ENCODE measurements at regions not wholly inside any gene's neighbourhood (a gene's known extent, or its start where the extent isn't known, plus 50 kb on each side); places are given as distances from the start of the nearest gene placed in this dataset.
"Not testable (repeated sequence)": the region's sequence is repeated elsewhere in the genome, so short reads cannot be mapped to it uniquely, and the experiment has no call there.

DNA sequence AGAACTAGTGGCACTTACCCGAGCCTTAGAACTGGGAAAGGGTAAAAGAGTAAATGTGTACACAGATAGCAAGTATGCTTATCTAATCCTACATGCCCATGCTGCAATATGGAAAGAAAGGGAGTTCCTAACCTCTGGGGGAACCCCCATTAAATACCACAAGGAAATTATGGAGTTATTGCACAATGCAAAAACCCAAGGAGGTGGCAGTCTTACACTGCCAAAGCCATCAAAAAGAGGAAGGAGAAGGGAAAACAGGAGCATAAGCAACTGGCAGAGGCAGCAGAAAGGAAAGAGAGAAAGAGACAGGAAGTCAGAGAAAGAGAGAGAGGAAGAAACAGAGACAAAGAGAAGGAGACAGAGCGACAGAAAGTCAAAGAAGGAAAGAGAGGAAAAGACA, 876.9 kb downstream of the XPNPEP1 start:
- ATAC-seq, result not testable (repeated sequence)

DNA sequence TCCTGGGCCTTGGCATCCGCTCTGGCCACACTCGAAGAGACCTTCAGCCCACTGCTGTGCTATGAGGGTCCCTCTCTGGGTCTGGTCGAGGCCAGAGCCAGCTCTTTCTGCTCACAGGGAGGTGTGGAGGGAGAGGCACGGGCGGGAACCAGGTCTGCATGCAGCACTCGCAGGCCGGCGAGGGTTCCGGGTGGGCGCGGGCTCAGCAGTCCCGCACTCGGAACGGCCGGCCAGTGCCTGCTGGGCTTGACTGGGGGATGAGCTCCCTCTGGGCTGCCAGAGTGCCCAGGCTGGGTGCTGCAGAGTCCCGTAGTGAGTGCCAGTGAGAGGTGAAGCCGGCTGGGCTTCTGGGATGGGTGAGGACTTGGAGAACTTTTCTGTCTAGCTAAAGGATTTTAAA, 882.7 kb downstream of the XPNPEP1 start:
- ATAC-seq, result no peak

DNA sequence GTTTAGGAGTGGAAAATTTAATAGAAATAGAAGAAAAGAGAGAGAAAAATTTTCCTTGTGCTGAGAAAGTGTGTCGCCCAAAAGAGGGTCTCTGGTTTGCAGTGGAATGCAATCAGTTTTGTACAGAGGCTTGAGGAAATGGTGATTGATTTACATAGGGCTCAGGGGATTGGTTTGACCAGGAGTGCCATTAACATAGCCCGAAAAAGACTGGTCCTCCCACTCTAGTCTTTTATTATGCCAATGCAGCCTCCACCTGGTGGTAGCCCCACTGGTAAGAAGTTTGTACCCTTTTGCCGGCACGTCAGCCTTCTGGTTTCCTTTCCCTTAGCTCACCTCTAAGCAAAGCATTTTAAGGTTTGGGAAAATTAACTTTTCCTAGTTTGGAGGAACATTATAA, 885.3 kb downstream of the XPNPEP1 start:
- ATAC-seq, result no peak

DNA sequence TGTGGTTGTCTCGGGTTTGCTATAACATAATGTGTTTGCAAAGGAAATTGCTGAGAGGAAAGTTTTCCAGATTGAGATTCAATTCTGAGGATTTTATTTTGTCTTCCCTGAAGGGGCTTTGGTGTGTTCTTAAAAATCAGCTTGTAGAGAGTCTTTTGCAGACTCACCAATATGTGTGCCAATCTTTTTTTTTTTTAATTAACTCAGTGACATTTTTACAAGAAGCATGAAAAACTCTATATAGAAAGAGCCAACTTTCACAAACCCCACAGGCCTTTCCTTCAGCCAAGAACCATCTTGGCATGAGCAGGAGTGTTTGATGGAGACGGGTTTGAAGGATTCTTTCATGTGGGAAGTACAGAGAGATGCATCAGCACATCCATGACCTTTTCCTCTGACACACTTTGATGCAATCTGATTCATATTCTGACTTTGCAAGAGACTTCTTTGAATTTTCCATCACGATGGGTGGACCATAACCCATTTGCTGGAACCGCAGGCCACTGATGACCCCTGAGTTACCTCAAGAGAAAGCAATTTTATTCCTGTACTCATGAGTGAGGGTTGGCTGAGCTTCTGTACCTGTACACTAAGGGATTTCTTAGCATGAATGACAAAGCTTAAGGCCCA, 892.6 kb downstream of the XPNPEP1 start:
- ATAC-seq, result no peak

DNA sequence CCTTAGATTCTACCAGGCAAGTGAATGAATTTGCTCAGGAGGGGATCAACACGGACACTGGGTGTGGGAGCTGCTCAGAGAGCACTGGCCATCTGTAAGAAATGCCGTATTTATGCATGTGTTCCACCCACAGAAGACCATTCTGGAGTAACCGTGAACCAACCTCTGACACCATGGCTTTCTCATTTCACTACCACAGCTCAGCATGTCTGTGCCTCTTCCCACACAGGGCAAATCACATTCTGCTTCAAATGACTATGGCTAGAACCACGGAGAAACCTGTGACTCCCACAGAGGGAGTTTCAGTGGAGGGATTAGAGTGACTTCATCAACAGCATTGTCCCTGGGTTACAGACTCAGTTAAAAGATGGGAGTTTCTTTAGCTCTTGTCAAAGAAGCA, 893.4 kb downstream of the XPNPEP1 start:
- ATAC-seq, result no peak

DNA sequence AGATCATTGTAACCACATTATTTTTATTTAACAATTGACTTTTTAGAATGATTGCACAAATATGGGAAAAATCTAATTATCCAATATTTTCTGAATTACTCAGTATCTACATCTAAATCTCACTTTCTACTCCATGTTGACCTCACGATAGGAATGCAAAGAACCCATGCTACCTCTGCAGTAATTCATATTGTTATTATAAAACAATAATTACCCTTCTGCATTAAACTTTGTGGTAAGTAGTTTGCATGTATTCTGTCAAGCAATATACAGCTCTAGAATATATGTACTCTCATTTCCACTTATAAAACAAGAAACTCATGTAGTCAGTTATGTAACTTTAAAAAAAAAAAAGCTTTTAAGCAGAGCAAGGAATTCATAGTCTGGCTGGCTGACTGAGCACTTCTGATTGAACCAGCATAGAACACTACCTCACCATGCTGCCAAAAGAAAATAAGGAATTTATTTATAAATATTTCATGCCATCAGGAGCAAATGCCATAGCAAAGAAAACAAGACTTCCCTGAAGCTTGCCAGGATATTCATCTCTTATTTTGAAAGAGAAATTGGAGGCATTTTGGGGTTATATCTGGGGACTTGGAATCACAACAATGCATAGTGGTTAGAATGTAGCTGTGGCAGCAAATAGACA, 895.7 kb downstream of the XPNPEP1 start:
- no peak for ATAC-seq

DNA sequence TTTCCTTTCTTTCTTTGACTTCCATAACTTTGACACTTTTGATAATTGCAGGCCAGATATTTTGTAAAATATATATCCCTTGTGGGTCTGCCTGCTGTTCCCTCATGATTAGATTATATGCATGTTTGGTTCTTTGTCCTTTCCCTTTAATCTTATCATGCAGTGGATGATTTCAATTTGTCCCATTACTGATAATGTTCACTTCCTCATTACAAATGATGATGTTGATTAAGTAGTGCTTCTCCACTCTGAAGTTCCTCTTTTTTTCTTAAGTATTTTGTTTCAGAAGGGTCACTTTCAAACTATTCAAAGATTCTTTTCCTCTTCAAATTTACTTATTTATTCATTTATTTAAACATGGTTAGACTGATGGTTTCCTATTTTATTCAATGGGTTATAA, 898.1 kb downstream of the XPNPEP1 start:
- ATAC-seq, result no peak

DNA sequence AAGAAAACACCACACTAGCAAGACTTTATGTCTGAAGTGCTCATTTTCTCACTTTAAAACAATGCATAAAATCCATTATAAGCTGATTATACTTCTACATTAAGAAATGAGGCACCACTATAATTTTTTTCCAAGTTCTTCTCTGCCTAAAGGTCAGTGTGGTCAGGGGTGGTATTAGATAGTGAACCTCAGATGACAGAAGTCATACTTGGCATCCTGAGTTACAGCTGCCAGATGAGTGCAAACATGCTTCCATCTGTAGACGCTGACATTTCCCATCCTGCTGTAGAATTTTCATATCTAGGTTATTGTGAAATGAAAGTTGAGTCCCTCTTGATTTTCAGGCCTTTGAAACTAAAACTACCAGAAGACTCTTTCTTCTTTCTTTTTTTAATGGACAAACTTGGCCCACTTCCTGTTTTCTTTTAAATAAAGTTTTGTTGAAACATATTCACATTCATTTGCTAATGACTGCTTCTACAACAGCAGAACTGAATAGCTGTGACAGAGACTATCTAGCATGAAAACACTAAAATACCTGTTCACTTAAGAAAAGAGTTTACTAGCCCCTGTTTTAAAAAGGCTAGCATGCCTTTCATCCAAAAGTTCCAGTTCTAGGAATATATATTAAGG, 900.8 kb downstream of the XPNPEP1 start:
- no peak for ATAC-seq

DNA sequence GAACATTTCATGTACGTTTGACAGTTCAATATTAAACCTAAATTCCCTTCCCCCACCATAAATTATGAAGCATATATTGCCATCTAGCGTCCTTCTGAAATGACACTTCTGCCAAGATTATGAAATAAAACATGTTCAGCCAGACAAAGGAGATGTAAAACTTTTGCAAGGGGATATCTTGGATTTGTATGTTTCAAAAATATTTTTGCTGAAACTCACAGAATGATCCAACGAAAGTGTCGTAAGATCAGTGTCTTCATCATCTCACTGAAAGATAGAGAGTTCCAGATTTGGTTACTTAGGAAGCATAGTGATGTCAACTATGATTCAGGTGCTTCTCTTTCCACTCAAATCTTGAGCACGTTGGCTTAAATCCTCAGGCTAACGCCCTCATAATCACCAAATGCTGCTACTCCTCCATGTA, 904.3 kb downstream of the XPNPEP1 start:
- ATAC-seq, result no peak

DNA sequence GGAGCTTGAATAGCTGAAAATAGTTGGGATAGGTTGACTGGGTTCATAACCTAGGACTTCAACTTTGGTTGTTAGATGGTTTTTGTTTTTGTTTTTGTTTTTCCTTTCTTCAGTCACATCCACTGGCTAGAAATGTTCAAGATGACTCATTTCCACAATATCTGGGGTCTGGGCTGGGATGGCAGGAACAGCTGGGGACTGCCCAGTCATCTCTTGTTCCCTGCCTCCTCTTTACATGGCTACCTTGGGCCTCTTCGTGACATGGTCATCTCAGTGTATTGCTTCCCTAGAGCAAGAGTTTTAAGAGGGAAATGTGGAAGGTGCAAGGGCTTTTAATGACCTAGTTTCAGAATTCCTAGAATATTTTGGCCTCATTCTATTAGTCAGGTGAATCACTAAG, 915.8 kb downstream of the XPNPEP1 start:
- no peak for ATAC-seq

DNA sequence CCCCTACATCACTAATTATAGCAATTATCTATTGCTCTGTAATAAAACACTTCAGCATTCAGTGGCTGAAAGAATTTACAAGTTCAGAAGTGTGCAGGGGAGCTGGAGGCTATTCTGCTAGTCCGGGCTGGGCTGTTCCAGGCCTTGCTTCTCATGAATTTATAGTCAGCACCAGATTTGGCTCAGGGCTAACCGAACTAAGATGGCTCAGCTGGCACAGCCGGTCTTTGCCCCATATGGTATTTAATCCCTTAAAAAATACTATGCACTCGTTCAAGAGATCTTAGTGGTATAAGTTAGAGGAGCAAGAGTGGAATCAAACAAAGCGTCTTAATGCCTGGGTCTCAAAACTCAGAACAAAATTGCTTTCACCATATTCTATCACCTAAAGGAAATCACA, 932.9 kb downstream of the XPNPEP1 start:
- ATAC-seq, result no peak

DNA sequence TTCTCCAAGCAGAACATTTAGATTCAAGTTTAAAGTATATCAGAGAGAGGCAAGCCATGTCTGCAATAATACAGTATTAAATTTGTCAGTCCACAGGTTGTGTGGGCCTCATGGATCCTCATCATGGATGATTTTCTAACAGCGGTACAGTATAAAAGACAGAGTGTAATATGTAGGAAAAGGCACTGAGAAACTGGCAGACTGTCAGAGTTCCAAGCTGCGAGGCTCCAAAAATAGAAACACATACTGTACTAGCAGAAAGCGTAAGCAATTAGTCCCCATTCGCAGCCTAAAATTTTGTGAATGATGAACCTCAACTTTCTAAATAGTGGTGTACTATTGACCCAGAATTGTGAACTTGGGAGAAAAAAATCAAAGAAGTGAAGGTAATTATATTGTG, 933.3 kb downstream of the XPNPEP1 start:
- no peak for ATAC-seq

DNA sequence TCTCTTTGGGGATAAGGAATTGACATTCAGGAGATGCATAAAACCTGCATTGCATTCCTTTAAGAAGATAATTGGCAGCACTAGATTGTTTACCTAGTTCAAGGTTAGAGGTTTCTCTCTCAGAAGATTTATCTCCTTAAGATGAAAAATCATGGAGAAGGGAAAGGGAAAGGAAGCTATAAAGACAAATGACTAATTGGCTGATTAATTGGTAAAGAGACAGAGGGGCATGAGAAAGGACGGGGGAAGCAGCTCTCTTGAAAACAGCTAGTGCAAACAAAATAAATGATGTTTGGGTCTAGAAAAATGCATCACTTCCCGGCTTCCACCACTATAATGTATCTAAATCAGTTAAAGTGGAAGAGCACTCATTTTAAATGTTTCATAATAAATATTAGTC, 941.2 kb downstream of the XPNPEP1 start:
- ATAC-seq, result no peak

DNA sequence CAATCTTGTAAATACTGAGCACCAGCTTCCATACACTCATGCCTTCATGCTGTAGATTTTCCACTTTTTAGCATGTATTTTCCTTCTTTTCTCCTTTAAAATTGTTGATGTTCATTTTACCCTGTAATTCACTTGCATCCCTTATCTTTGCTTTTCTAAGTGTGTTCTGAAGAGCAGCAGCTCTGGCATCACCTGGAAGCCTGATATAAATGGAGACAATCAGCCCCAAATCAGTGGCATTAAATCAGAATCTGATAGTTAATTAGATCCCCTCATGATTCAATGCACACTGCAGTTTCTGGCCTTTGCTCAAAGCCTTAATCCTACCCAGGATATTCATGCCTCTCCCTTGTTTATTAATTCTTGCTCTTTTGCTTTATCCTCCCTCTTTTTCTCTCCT, 942.4 kb downstream of the XPNPEP1 start:
- ATAC-seq, result no peak

DNA sequence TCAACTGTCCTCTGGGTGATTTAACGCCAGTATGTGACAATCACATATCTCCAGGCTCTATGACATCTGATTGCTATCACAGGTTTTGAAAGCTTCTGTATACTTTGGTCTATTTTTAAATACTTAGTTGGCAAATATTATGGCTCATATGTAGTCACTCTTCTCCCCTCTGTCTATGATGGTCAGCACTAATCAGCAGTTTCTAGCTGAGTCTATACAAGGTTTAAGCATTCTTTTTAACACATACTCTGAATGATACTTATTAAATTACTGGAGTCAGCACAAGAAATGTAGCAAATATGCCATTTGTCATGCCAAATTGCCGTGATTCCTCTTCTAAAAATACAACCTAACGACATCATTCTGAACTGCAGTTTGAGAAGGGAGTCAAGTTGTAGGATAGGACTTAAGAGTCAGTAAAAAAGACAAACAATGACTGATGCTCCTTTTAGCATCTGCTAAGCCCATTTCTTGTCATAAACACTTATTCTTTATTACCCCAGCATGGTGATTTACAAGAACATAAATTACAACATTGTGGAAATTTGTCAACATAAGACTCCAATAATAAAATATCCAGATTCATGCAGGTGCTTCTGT, 947.8 kb downstream of the XPNPEP1 start:
- ATAC-seq, result no peak

DNA sequence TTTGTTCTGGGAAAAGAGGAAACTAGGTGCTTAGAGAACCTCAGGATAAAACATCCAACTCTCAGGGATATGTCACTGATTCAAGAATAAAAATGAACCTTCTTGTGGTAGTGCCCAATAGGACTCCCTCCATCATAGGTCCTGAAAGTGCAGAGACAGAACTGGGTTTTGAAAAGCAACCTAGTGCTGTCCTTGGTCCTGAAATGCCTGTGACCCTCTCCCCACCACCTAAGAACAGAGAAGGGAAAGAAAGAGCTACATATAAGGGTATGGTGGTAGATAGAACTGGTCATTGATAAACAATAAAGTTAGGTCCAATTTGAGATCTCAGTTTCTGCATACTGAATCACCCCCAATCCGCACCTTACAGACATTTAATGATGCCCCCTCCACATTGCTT, 953.3 kb downstream of the XPNPEP1 start:
- ATAC-seq, result no peak

DNA sequence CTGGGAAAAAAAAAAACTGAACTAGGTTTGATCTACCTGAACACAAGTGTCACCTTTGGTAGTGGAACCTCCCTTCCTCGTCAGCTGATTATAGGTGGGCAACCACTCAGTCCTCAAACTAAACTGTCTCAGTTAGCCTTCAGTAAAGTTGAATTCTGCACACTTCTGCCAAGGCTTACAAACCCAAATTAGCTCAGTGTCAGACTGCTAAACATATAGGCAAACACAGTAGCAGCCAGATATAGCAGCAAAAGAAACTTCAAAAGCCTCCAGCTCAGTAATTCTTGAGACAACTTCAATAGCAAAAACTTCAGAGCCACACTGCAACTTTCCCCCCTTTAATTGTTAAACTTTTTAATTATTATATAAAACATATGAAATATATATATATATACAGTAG, 956.9 kb downstream of the XPNPEP1 start:
- no peak for ATAC-seq

DNA sequence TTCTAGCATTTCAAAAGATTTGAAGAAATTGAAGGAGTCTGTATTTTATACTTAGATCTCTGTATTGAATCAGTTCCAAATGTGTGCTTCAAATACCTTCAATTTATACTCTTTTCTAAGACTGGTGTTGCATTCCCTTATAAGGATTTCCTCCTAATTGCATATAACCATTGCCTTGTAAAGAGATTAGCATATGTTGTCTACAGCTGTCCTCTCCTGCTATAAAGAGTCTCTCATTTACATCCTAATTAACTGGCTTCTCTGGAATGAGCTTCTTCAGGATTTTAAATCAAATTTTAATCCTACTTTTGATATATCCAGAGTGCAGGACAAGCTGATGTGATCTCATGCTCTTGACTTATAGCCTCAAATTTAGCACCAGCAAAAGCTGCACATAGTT, 957.3 kb downstream of the XPNPEP1 start:
- no peak for ATAC-seq

DNA sequence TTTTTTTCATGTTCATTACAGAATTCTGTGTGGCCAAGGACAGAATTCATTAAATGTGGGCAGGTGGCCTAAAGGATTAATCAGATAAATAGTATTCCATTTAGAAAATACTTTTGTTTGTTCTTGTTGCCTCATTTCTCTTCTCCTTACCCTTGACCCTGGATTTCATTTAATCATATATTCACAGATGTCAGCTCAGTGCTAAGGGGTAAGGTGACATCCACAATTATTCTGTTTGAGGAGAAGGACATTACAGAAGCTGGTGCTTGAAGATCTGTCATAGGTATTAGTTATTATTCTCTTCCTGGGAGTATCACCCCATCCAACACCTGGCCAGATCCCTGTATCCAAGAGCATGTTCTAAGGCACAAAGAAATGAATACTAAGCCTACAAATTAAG, 961.1 kb downstream of the XPNPEP1 start:
- no peak for ATAC-seq

DNA sequence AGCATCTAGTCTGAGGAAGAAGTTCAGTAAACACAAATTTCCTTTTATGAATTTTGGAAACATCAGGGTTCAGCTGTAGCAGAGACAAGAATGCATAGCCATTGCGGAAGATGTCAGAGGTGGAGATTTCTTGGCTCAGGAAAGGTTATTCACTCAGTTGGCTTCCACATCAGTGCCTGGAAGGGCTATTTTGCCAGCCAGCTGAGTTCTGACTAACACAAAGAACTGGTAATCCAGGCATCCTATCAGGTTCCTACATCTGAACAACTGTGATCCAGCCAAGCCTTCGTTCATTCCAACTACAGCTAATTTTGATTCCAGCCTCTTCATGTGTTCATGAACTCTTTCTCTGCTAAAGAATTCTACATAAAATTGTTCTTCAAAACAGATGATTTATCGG, 965.6 kb downstream of the XPNPEP1 start:
- ATAC-seq, result no peak

DNA sequence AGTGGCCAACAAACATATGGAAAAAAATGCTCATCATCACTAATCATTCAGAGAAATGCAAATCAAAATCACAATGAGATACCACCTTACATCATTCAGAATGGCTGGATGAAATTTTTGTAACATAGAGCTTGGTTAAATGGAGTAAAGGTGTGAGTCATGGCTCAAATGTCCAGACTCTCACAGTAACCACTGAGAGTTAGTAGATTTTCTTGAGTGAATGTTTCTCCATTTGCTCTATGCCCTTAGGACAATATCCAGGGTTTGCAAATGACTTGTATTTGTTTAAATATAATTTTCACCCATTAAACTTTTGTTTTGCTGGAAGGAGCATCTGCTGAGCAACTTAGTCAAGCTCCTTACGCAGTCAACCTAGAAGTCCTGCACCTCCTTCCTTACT, 967.2 kb downstream of the XPNPEP1 start:
- ATAC-seq, result no peak

DNA sequence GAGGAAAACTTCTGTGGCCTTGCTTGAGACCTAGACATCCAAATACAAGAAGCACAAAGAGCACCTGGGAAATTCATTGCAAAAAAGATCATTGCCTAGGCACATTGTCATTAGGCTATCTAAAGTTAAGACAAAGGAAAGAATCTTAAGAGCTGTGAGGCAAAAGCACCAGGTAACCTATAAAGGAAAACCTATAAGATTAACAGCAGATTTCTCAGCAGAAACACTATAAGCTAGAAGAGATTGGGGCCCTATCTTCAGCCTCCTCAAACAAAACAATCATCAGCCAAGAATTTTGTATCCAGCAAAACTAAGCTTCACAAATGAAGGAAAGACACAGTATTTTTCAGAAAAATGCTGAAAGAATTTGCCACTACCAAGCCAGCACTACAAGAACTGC, 1003.3 kb downstream of the XPNPEP1 start:
- ATAC-seq, result not testable (repeated sequence)

DNA sequence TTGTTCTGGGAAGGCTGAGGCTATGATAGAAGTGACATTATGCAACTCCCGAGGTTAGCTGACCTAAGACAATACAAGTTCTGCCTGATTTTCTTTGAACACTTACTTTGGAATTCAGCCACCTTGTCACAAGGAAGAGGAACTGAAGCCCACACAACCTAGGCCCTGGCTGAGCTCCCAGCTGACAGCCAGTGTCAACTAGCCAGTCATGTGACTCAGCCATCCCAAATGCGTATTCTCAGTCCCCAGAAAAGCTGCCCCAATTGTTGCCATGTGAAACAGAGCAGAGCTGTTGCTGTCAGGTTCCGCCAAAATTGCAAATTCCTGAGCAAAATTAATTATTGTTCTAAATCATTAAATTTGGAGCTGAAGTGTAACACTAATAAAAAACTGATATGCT, 1010.0 kb downstream of the XPNPEP1 start:
- ATAC-seq, result no peak
